PC-9 (cell line): ENCODE measurements at regions not wholly inside any gene's neighbourhood (a gene's known extent, or its start where the extent isn't known, plus 50 kb on each side); places are given as distances from the start of the nearest gene placed in this dataset.

Experiments
- BruUV-seq: library from RNA; stranded (reverse); fragments of 400-500 nt; replicated peaks from 2 replicates; lab custom pipeline; 2021; lab: Mats Ljungman, UMichigan
- CTCF ChIA-PET: fragments of 300-600 bp; sonication (Branson Sonifier 250); formaldehyde crosslinking; loops from one replicate; lab custom pipeline; 2022; ENCODE audit warnings: antibody characterized with exemption; lab: Charles Lee
- POLR2A ChIA-PET: fragments of 300-600 bp; sonication (Branson Sonifier 250); formaldehyde crosslinking; loops from one replicate; lab custom pipeline; 2022; ENCODE audit warnings: antibody characterized with exemption; ENCODE audit not compliant: unreplicated experiment; lab: Charles Lee
- DNase-seq, 2 experiments: peaks; one replicate each; pipeline versions ENCODE4 v3.0.0 to v3.0.0-alpha.2; 2015 to 2022; ENCODE audit warnings: mixed read lengths in 1 of 2
- H2AFZ ChIP-seq: fragments of 200-600 bp; sonication (generic); 2 replicates; pipeline ENCODE4 v1.8.1; 2017; ENCODE audit warnings: antibody characterized with exemption
- H3F3A ChIP-seq: fragments of 200-600 bp; sonication (generic); 2 replicates; pipeline ENCODE4 v1.8.1; 2017; ENCODE audit warnings: antibody characterized with exemption, mild to moderate bottlenecking, low read depth; ENCODE audit not compliant: insufficient read depth
- H3K27ac ChIP-seq: fragments of 200-600 bp; sonication (generic); 2 replicates; pipeline ENCODE4 v1.6.1; 2016; ENCODE audit warnings: mixed run types
- H3K27me3 ChIP-seq: fragments of 200-600 bp; sonication (generic); 2 replicates; pipeline ENCODE4 v1.6.1; 2016; ENCODE audit warnings: low read depth, mixed run types; ENCODE audit not compliant: insufficient read depth
- H3K36me3 ChIP-seq: fragments of 200-600 bp; sonication (generic); 2 replicates; pipeline ENCODE4 v1.6.1; 2016; ENCODE audit warnings: low read depth, mixed run types
- H3K4me1 ChIP-seq: fragments of 200-600 bp; sonication (generic); replicated peaks from 2 replicates; pipeline ENCODE4 v1.6.1; 2016; ENCODE audit warnings: mixed run types; ENCODE audit not compliant: insufficient read depth
- H3K4me2 ChIP-seq: fragments of 200-600 bp; sonication (generic); 2 replicates; pipeline ENCODE4 v1.6.1; 2017; ENCODE audit warnings: mixed run types
- H3K4me3 ChIP-seq: fragments of 200-600 bp; sonication (generic); 2 replicates; pipeline ENCODE4 v1.6.1; 2016; ENCODE audit warnings: mixed run types
- H3K79me2 ChIP-seq: fragments of 200-600 bp; sonication (generic); 2 replicates; pipeline ENCODE4 v1.6.1; 2017; ENCODE audit warnings: low read depth, mixed run types
- H3K9me2 ChIP-seq: fragments of 200-600 bp; sonication (generic); 2 replicates; pipeline ENCODE4 v1.8.1; 2017; ENCODE audit warnings: mild to moderate bottlenecking; ENCODE audit not compliant: insufficient read depth
- H3K9me3 ChIP-seq: fragments of 200-600 bp; sonication (generic); 2 replicates; pipeline ENCODE4 v1.8.1; 2016; ENCODE audit warnings: low read depth; ENCODE audit not compliant: insufficient read depth
- H4K20me1 ChIP-seq: fragments of 200-600 bp; sonication (generic); 2 replicates; pipeline ENCODE4 v1.8.1; 2017; ENCODE audit not compliant: insufficient read depth
- CTCF ChIP-seq: fragments of 200-600 bp; sonication (generic); conservative IDR thresholded peaks from 2 replicates; pipeline ENCODE4 v1.6.1; 2017; ENCODE audit warnings: mixed run types, antibody characterized with exemption, mild to moderate bottlenecking, moderate library complexity
- EZH2 ChIP-seq: fragments of 200-600 bp; sonication (generic); IDR thresholded peaks from 2 replicates; pipeline ENCODE4 v1.8.0; 2017; ENCODE audit warnings: antibody characterized with exemption, low read depth
- intact Hi-C: fragments of 100-400 bp; cut with micrococcal nuclease; formaldehyde crosslinking; loops from one replicate; pipeline ENCODE4 v1.10.0; 2022; ENCODE audit not compliant: unreplicated experiment

- Histone ChIP-seq H3K9me2 (no peaks in the 10 kb centered on the region), H3K36me3 (no peaks in the 10 kb centered on the region), H3K79me2 (no peaks in the 10 kb centered on the region), H3F3A (no peaks in the 10 kb centered on the region), H3K27ac (no peak overlapping the region), H3K4me1 (no peaks in the 10 kb centered on the region), H4K20me1 (no peaks in the 10 kb centered on the region), H3K4me3 (no peak overlapping the region), H2AFZ (no peak overlapping the region), H3K27me3 (no peaks in the 10 kb centered on the region), H3K4me2 (no peak overlapping the region), H3K9me3 (no peaks in the 10 kb centered on the region)
- DNase-seq, result no peak
- POLR2A ChIA-PET, result no interaction called here
- TF ChIP-seq EZH2, result no peak
- intact Hi-C loops, result no loop called here
- CTCF ChIA-PET, result no interaction called here
- no TSS peak for BruUV-seq
Measured at GRCh38 chr13:65600702-65601101, 1629.4 kb downstream of the PCDH9 start.

- no peaks in the 10 kb centered on the region for H3K9me2 ChIP-seq
- no peaks in the 10 kb centered on the region for H3K4me1 ChIP-seq
- H3K27ac ChIP-seq, result no peak overlapping the region
- H3K27me3 ChIP-seq, result no peaks in the 10 kb centered on the region
- no peaks in the 10 kb centered on the region for H3K36me3 ChIP-seq
- no TSS peak for BruUV-seq
- no peak overlapping the region for H3K4me2 ChIP-seq
- H4K20me1 ChIP-seq, result no peaks in the 10 kb centered on the region
- no peaks in the 10 kb centered on the region for H3K9me3 ChIP-seq
- ChIA-PET POLR2A (no interaction called here), CTCF (no interaction called here)
- H3F3A ChIP-seq, result no peaks in the 10 kb centered on the region
- TF ChIP-seq CTCF, result no peak
- no peak for TF ChIP-seq EZH2
- intact Hi-C loops, result no loop called here
- H3K4me3 ChIP-seq, result no peak overlapping the region
- no peak overlapping the region for H2AFZ ChIP-seq
- no peaks in the 10 kb centered on the region for H3K79me2 ChIP-seq
- no peak for DNase-seq
Measured at GRCh38 chr13:65597839-65598818, 1632.0 kb downstream of the PCDH9 start.

DNA sequence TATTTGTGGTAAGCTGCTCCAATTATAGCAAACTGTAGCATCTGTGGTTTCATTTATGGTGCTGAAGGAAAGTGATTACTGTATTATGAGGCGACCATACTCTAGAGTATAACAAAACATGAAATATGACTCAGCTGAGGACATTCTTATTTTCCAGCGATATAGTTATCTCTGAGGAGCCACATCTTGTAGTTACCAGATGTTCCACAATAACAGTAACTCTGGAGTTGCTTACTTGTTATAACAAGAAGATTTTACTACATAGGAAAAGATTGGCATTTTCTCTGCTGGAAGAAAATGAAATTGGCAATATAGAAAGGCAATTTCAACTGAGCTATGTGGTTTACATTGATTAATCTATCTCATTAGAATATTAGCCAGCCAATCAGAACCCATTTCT is 1634.2 kb downstream of the PCDH9 start:
- Histone ChIP-seq H2AFZ (no peak overlapping the region), H3F3A (no peaks in the 10 kb centered on the region), H3K36me3 (no peaks in the 10 kb centered on the region), H3K4me3 (no peak overlapping the region), H3K27me3 (no peaks in the 10 kb centered on the region), H4K20me1 (no peaks in the 10 kb centered on the region), H3K4me2 (no peak overlapping the region), H3K27ac (no peak overlapping the region), H3K4me1 (no peaks in the 10 kb centered on the region), H3K79me2 (no peaks in the 10 kb centered on the region), H3K9me2 (no peaks in the 10 kb centered on the region), H3K9me3 (no peaks in the 10 kb centered on the region)
- DNase-seq, result no peak
- intact Hi-C loops, result no loop called here
- TF ChIP-seq EZH2, result no peak
- TF ChIP-seq CTCF, result no peak
- CTCF ChIA-PET, result no interaction called here
- POLR2A ChIA-PET, result interaction anchor here (0.7 kb wide), 1 partner anchor 21 kb away, joined by 3 read pairs; no protein-coding TSS in a partner anchor
- no TSS peak for BruUV-seq
